ENCODE measurements at regions not wholly inside any gene's neighbourhood (a gene's known extent, or its start where the extent isn't known, plus 50 kb on each side); places are given as distances from the start of the nearest gene placed in this dataset.
"Not testable (repeated sequence)": the region's sequence is repeated elsewhere in the genome, so short reads cannot be mapped to it uniquely, and the experiment has no call there.

DNA sequence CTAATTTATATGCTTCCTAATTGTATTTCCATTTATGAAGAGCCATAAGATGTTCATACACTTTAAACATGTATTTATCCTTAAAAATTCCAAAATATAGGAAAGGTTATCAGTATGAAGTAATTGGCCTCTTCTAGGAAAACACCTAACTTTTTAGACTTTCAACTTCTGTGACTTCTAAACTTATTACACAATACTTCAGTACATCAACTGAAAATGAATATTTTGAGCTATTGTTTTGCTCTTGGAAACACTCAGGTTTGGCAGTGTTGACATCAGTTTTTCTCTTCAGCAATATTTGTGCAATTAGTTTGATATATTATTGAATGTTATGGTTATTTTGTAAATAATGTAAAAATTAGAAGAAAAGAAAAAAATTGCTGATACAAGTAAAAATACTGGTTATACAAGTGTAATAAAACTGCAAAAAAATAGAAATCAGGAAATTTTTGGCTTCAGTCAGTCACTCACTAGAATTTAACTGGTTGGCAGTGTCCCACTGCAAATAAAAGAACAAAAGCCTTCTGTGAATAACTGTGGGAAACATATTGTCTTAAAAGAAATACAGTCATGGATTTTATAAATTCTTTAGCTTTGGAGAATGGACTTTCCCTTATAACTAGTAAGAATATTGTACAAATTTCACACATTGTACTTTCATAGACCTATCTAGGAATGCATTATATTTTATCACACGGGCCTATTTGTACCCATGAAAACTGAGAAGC lies 635.9 kb downstream of the TLE1 start:
- CTCF ChIA-PET, result no interaction called here
- POLR2A ChIA-PET, result no interaction called here

GRCh38 chr9:81052846-81053245 lies 636.5 kb downstream of the TLE1 start:
- POLR2A ChIA-PET, result no interaction called here
- CTCF ChIA-PET, result no interaction called here

- CTCF ChIA-PET, result no interaction called here
- POLR2A ChIA-PET, result no interaction called here
Observed at GRCh38 chr9:81047280-81047679, 642.1 kb downstream of the TLE1 start.

GRCh38 chr9:81045658-81046057 lies 643.7 kb downstream of the TLE1 start:
- CTCF ChIA-PET, result no interaction called here
- POLR2A ChIA-PET, result no interaction called here

DNA sequence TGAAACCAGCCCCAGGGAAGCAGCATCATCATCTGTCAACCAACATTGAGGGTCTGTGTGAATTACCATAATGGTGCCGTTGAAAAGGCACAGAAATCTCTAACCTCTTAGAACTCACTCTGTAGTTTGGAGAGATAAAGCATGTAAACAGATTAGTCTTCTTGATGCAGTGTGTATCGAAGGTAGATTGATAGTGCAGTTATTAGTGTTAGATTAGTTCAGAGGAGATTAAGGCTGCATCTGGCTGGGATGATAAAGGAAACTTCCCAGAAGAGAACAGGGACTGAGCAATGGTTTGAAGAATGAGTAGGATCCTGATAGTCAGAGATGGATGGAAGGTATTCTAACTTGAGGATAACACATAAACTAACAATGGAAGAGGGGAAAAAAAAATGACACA lies 651.5 kb downstream of the TLE1 start:
- ChIA-PET CTCF (no interaction called here), POLR2A (no interaction called here)

DNA sequence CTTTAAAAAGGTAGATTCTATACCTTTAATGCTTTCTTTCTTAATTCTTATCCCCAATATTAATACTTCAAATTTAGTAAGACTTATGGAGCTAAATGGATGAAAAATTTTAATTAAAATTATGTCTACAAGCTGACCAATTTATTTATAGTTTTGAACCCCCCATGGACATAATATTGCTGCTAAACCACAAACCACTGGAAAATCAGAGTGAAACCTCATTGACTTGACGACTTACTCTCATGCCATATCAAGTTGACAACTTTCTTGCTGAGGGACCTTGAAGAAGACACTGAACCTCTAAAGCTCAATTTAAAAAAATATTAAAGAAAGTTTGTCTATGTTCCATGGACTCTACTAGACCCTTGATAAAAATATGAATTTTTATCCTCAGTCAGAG lies 653.7 kb downstream of the TLE1 start:
- ChIA-PET CTCF (no interaction called here), POLR2A (no interaction called here)

GRCh38 chr9:81035171-81035570 lies 654.2 kb downstream of the TLE1 start:
- ChIA-PET CTCF (no interaction called here), POLR2A (no interaction called here)

DNA sequence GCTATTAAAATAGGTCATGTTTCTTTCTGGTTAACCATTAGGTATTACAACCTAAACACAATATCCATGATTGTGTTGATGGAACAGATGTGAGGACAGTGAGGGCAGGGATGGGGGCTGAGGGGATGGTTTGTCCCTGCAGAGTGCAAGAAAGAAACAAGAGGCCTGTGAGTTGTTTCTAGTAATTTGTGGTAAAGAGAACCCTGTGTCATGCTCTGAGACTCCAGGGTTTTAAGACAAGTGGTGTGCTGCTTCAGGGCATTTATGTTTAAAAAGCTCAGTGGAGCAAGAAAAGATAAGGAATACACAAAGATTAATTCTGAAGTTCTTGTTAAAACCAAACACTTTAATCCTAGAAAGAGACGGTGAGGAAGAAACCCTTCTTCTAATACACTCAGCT lies 656.5 kb downstream of the TLE1 start:
- CTCF ChIA-PET, result no interaction called here
- POLR2A ChIA-PET, result no interaction called here

DNA sequence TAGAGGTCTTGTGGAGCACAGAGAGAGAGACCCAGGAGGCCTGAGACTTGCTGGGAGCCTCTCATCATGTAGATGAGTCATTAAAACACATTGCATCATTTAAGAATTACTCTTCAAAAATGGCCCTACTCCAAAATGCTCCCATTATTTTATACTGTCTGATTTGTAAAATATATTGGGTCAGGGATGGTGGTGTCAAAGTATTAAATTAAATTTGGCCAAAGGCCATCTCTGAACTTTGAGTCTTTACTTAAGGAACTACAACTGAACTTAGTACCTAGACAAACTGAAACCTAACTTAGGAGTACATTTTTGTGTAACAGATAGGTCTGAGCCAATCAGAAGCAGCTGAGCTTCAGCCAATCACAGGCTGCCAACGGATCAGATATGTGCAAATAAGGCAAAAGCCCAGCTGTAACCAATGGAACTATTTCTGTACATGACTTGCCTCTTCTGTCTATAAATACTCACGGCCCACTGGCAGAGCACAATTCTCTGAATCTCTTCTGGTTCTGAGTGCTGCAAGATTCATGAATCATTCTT lies 657.2 kb downstream of the TLE1 start:
- CTCF ChIA-PET, result no interaction called here
- POLR2A ChIA-PET, result no interaction called here

GRCh38 chr9:81031422-81032029 lies 657.8 kb downstream of the TLE1 start:
- ChIA-PET CTCF (no interaction called here), POLR2A (no interaction called here)

DNA sequence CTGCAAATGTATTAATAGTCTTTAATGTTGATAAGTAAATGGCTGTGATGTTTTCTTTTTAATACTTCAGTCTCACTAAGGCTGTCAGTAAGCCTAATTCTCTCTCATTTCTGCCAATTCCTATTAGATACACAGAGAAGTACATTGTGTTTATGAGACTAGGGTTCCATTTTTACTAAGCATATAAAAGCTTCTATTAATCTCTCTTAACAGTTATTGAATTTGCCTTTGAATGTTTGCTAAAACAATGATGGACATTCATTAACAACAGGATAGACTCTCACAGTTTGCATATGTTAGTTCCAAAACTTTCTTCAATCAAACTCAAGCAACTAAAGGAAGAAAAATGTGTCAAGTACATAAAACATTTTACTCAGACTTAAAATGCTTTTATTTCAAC lies 659.3 kb downstream of the TLE1 start:
- POLR2A ChIA-PET, result no interaction called here
- CTCF ChIA-PET, result no interaction called here

GRCh38 chr9:81028504-81028903 lies 660.8 kb downstream of the TLE1 start:
- ChIA-PET POLR2A (no interaction called here), CTCF (no interaction called here)

GRCh38 chr9:81022177-81022576 lies 667.2 kb downstream of the TLE1 start:
- ChIA-PET CTCF (no interaction called here), POLR2A (no interaction called here)

- POLR2A ChIA-PET, CTCF ChIA-PET: not testable (repeated sequence)
Observed at GRCh38 chr9:81014945-81015344, 674.4 kb downstream of the TLE1 start.

- POLR2A ChIA-PET, CTCF ChIA-PET: not testable (repeated sequence)
Observed at GRCh38 chr9:81013191-81013590, 676.2 kb downstream of the TLE1 start.

DNA sequence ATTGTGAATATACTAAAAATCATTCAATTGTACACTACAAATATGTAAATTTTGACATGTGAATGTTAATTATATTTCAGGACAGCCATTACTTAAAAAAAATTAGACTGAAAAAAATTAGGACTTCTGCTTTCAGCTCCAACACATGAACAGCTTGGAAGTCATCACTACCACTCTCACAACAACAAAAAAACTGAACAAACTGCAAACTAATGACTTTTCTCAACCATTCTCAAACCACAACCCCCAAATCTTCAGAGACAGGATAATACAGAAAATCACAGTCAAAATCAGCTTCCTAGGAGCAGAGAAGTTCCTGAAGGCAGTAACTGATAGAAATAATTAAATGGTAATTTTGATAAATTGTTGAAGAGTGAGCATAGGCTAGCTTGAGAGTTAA lies 686.4 kb downstream of the TLE1 start:
- ChIA-PET POLR2A (no interaction called here), CTCF (no interaction called here)

DNA sequence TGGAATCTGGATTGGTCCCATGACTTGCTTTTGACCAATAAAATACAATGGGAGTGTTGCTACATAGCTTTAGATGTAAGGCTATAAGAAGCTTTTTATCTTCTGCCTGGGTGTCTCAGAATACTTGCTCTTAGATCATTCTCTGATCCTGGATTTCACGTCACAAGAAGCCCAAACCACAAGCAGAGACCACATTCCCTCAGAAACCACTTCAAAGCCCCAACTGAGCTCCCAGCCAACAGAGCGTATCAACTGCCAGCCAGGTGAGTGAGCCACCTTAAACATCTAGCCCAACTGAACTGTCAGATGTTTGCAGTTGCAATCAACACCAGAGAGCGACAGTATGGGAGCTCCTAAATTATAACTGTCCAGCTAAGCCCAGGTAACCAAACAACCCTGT lies 687.1 kb downstream of the TLE1 start:
- POLR2A ChIA-PET, result no interaction called here

GRCh38 chr9:80995759-80996158 lies 693.6 kb downstream of the TLE1 start:
- CTCF ChIA-PET, result no interaction called here
- POLR2A ChIA-PET, result no interaction called here

More for the DNA sequence above, 687.1 kb downstream of the TLE1 start:
- CTCF ChIA-PET, result no interaction called here

- CTCF ChIA-PET, result no interaction called here
- POLR2A ChIA-PET, result no interaction called here
Observed at GRCh38 chr9:80994892-80995291, 694.5 kb downstream of the TLE1 start.

DNA sequence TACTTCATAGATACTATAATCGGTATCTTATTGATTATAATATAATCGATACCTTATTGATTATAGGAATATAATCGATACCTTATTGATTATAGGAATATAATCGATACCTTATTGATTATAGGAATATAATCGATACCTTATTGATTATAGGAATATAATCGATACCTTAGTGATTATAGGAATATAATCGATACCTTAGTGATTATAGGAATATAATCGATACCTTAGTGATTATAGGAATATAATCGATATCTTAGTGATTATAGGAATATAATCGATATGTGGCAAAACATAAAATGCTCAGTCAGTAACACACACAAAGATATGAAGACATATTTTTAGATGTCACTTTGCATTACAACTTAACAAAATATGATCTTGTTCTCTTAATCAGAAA lies 703.8 kb downstream of the TLE1 start:
- POLR2A ChIA-PET, CTCF ChIA-PET: not testable (repeated sequence)

DNA sequence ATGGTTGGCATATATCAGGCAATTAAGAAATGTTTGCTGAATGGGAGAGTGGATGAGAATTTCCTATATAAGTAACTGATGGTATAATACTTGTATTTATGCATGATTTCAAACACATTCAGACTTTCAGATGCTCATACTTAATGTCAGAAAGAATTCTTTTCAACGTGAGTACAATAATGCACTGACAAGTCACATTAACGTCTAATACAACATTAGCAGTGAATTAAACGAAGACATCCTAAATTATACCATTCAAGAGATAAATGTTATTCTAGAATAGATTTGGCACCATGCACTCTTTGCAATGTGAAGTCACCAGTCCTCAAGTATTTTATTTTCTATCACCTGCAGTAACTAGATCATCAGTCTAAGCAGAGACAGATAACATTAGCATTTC lies 712.9 kb downstream of the TLE1 start:
- POLR2A ChIA-PET, result no interaction called here
- CTCF ChIA-PET, result no interaction called here

GRCh38 chr9:80970377-80970776 lies 719.0 kb downstream of the TLE1 start:
- CTCF ChIA-PET, result not testable (repeated sequence)

More at GRCh38 chr9:80970377-80970776, 719.0 kb downstream of the TLE1 start:
- POLR2A ChIA-PET, result not testable (repeated sequence)
